MM.1S (cell line): ENCODE measurements at regions not wholly inside any gene's neighbourhood (a gene's known extent, or its start where the extent isn't known, plus 50 kb on each side); places are given as distances from the start of the nearest gene placed in this dataset.

Source experiments
- CTCF ChIP-seq: fragments of 300-600 bp; sonication (generic); IDR thresholded peaks from 2 replicates; pipeline ENCODE4 v1.5.1; 2016; ENCODE audit warnings: antibody characterized with exemption, low read length, mixed read lengths
- EZH2phosphoT487 ChIP-seq: fragments of 300-600 bp; sonication (generic); IDR thresholded peaks from 2 replicates; pipeline ENCODE4 v1.6.1; 2018; ENCODE audit warnings: antibody characterized with exemption, low read length

- no peak for TF ChIP-seq CTCF
- no peak for TF ChIP-seq EZH2phosphoT487
Observed at GRCh38 chr12:82529954-82530353, 156.8 kb upstream of the TMTC2 start.
